T-cell (primary cell): ENCODE measurements at regions not wholly inside any gene's neighbourhood (a gene's known extent, or its start where the extent isn't known, plus 50 kb on each side); places are given as distances from the start of the nearest gene placed in this dataset.
"Not testable (repeated sequence)": the region's sequence is repeated elsewhere in the genome, so short reads cannot be mapped to it uniquely, and the experiment has no call there.

Experiments used
- ATAC-seq, 4 experiments: fragments of 200-7000 bp in 3 of 4; fragments of 150-1000 bp in 1 of 4; cut with Tn5 transposase; replicated peaks in 1 of 4; 1 replicate in 3 of 4; 2 replicates in 1 of 4; pipeline ENCODE4 v1.10.0; 2021; ENCODE audit warnings: moderate library complexity in 3 of 4, mild to moderate bottlenecking in 2 of 4, moderate number of reproducible peaks in 1 of 4
- CTCF ChIA-PET, 2 donors: fragments of 300-600 bp; sonication (Branson Sonifier 250); formaldehyde crosslinking; loops; one replicate each; lab custom pipeline; 2022; ENCODE audit warnings: antibody characterized with exemption in 2 of 2; lab: Charles Lee
- POLR2A ChIA-PET, 2 donors: fragments of 300-600 bp; sonication (Branson Sonifier 250); formaldehyde crosslinking; loops; one replicate each; lab custom pipeline; 2022; ENCODE audit warnings: antibody characterized with exemption in 2 of 2; lab: Charles Lee
- DNase-seq, 35 experiments: peaks; one replicate each; pipeline versions ENCODE4 v3.0.0 to v3.0.0-alpha.2; 2013 to 2023
- H3K27ac ChIP-seq: one replicate; pipeline ENCODE4 v1.5.1; 2013; ENCODE audit warnings: low read length
- H3K27me3 ChIP-seq, 2 experiments: replicated peaks in 1 of 2; 1 replicate in 1 of 2; 2 replicates in 1 of 2; pipeline versions ENCODE4 v1.6.1 to v1.7.0; 2013; ENCODE audit warnings: low read length in 1 of 2, mixed read lengths in 1 of 2; ENCODE audit not compliant: control insufficient read depth in 2 of 2, insufficient read depth in 2 of 2; ENCODE audit errors: extremely low read depth in 1 of 2
- H3K36me3 ChIP-seq, 2 donors: 1 replicate in 1 of 2; 2 replicates in 1 of 2; pipeline versions ENCODE4 v1.6.1 to v1.7.0; 2013; ENCODE audit warnings: low read length in 1 of 2; ENCODE audit not compliant: control insufficient read depth in 2 of 2, insufficient read depth in 1 of 2; ENCODE audit errors: extremely low read depth in 1 of 2
- H3K4me1 ChIP-seq, 2 experiments: 1 replicate in 1 of 2; 2 replicates in 1 of 2; pipeline versions ENCODE4 v1.6.1 to v1.7.0; 2013; ENCODE audit warnings: low read length in 2 of 2, mixed read lengths in 1 of 2; ENCODE audit not compliant: insufficient read depth in 2 of 2, control insufficient read depth in 1 of 2; ENCODE audit errors: extremely low read depth in 1 of 2
- H3K4me3 ChIP-seq, 2 donors: 1 replicate in 1 of 2; 2 replicates in 1 of 2; pipeline versions ENCODE4 v1.5.1 to v1.7.0; 2013; ENCODE audit warnings: mild to moderate bottlenecking in 2 of 2, low read length in 1 of 2, moderate library complexity in 1 of 2; ENCODE audit not compliant: control insufficient read depth in 1 of 2; ENCODE audit errors: extremely low read depth in 1 of 2
- H3K9me3 ChIP-seq: 2 replicates; pipeline ENCODE4 v1.7.0; 2013
- H3K27ac Mint-ChIP-seq, 2 donors: one replicate each; pipeline ENCODE4 v1.8.0; 2020 to 2021; ENCODE audit warnings: mild to moderate bottlenecking in 2 of 2, mixed read lengths in 2 of 2
- H3K27me3 Mint-ChIP-seq, 2 donors: one replicate each; pipeline ENCODE4 v1.8.0; 2021 to 2022; ENCODE audit warnings: mixed read lengths in 2 of 2
- H3K36me3 Mint-ChIP-seq: one replicate; pipeline ENCODE4 v1.8.0; 2021; ENCODE audit warnings: mixed read lengths
- H3K4me1 Mint-ChIP-seq, 3 donors: one replicate each; pipeline ENCODE4 v1.8.0; 2020 to 2022; ENCODE audit warnings: mixed read lengths in 3 of 3, mild to moderate bottlenecking in 1 of 3
- H3K4me3 Mint-ChIP-seq, 3 donors: one replicate each; pipeline ENCODE4 v1.8.0; 2020 to 2022; ENCODE audit warnings: mild to moderate bottlenecking in 3 of 3, mixed read lengths in 3 of 3, moderate library complexity in 3 of 3
- H3K9me3 Mint-ChIP-seq, 3 donors: one replicate each; pipeline ENCODE4 v1.8.0; 2020 to 2022; ENCODE audit warnings: mixed read lengths in 3 of 3
- WGBS: methylation state at CpG from one replicate; pipeline ENCODE4 v1.1.5; 2013; ENCODE audit warnings: missing lambda C conversion rate; ENCODE audit not compliant: insufficient coverage; 5-methylcytosine and 5-hydroxymethylcytosine counted together

DNA sequence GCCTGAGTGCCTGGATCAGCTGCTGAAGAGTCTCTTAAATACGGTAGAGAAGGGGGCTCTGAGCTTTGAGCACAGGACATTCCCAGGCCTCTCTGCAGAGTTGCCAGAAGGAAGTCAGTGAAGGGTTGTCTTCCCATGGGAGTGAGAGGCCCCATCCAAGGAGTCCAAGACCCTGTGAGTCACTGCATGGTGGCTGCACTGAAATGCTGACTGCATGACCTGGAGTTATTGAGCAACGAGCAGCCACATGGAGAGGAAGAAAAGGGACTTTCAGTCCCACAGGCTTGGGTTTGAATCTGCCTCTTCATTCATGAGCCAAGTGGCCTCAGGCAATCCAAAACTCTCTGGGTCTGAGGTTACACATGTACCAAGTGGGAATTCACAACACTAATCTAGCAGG is 69.6 kb upstream of the RASGRF1 start:
- Histone ChIP-seq H3K4me1 (no peaks in the 10 kb centered on the region), H3K4me3 (no peak overlapping the region), H3K9me3 (no peaks in the 10 kb centered on the region), H3K27ac (no peak overlapping the region), H3K27me3 (peaks cover 0 to 8% of the 10 kb centered on the region in 2 experiments), H3K36me3 (no peaks in the 10 kb centered on the region)
- Mint-ChIP-seq H3K36me3 (no peaks in the 10 kb centered on the region), H3K27me3 (peaks cover 16 to 19% of the 10 kb centered on the region in 2 donors), H3K4me3 (no peak overlapping the region), H3K9me3 (no peaks in the 10 kb centered on the region), H3K4me1 (no peaks in the 10 kb centered on the region), H3K27ac (no peak overlapping the region)
- ChIA-PET POLR2A (no interaction called here), CTCF (no interaction called here)
- DNase-seq: no peak
- ATAC-seq: no peak
- WGBS: 89% methylated on average over 1 of the region's 2 CpGs

DNA sequence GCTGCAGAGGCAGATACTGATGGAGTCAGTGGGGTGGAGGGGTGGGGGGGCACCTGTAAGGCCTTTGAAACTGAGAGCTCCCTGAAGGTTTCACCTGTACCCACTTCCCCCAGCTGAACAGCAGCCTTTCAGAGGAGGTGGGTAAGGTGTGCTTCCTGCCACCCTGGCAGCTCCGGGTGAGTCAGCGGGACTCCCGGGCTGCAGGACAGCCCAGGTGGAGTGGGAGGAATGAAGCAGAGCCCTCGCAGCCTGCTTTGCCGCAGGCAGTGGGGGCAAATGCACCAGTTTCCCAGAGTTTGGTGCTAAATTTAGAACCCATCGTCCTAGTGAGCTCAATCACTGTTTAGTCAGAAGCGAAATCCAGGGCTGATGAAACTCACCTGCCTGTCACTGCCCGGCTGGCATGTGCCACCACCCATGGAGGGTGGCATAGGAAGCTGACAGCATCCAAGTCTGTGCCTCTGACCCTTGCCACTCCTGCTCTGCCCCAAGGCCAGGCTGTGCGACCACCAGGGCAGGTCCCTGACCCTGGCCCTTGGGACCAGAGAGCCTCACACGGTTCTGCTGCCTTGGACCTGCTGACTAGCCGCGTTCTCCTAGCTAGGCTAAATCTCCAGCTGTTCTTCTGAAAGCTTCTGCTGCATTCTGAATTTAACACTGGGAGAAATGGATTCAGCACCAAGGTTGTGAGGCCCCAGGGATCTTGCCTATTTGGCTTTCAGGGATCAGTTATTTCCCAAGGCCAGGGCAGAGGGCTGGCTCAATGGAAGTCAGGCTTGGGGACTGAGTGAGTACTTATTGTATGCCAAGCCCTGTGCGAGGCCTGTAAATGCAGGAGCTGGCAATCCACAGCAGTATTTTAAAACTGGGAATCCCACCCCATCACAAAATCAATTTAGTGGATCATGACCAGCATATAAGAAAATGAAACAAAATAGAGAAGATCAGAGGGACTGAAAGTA is 67.3 kb upstream of the RASGRF1 start:
- ChIA-PET CTCF (interaction anchor here (0.6 to 0.9 kb wide), 2 partner anchors 26 to 521 kb away, joined by 3 to 4 read pairs; no protein-coding TSS in a partner anchor), POLR2A (no interaction called here)
- H3K27me3 ChIP-seq: peaks cover 0 to 5% of the 10 kb centered on the region in 2 experiments
- DNase-seq: no peak
- Mint-ChIP-seq H3K27me3 (peaks cover 1 to 8% of the 10 kb centered on the region in 2 donors), H3K4me3 (no peak overlapping the region), H3K27ac (no peak overlapping the region), H3K4me1 (no peaks in the 10 kb centered on the region), H3K36me3 (no peaks in the 10 kb centered on the region), H3K9me3 (no peaks in the 10 kb centered on the region)
- no peak overlapping the region for H3K4me3 ChIP-seq
- H3K4me1 ChIP-seq: no peaks in the 10 kb centered on the region
- no peaks in the 10 kb centered on the region for H3K36me3 ChIP-seq
- H3K27ac ChIP-seq: no peak overlapping the region
- H3K9me3 ChIP-seq: no peaks in the 10 kb centered on the region
- ATAC-seq: no peak
- WGBS: 69% methylated on average over 12 of the region's 13 CpGs

DNA sequence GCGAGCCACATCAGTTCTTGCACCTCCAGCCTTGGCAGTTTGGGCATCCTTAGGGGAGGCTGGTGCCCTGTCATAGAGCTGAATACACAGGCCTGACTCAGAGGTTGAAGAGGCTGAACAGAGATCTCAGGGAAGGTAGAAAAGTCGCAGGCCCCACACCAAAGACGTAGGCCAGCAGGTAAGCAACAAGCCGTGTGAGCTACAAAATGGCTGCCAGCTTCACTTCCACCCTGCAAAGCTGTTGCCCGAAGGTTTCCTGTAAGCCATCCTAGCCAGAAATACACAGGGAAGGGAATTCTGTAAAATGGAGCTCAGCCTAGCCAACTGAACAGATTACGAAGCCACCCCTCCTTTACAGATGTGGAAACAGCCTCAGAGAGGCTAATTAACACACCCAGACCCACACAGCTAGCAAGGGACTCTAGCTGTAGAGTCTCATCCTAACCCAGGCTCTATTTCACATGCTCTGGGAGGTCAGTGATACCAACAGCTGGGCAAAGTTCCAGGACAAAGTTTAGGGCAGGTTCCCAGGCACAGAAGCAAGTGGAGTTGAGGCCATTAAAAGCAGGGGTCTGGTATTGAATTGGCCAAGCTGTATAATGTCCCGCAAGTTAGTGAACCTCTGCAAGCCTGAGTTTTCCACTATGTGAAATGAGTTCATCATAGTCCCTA is 66.3 kb upstream of the RASGRF1 start:
- Mint-ChIP-seq H3K36me3 (no peaks in the 10 kb centered on the region), H3K4me3 (no peak overlapping the region), H3K27ac (no peak overlapping the region), H3K9me3 (no peaks in the 10 kb centered on the region), H3K4me1 (no peaks in the 10 kb centered on the region), H3K27me3 (peaks cover 7 to 13% of the 10 kb centered on the region in 2 donors)
- ATAC-seq (no peak), DNase-seq (no peak)
- H3K9me3 ChIP-seq: no peaks in the 10 kb centered on the region
- no peak overlapping the region for H3K4me3 ChIP-seq
- H3K4me1 ChIP-seq: no peaks in the 10 kb centered on the region
- CTCF ChIA-PET: interaction anchor here (0.6 to 0.9 kb wide), 2 partner anchors 27 to 520 kb away, joined by 3 to 4 read pairs; no protein-coding TSS in a partner anchor
- WGBS: 67% methylated on average over 5 of the region's 7 CpGs
- POLR2A ChIA-PET: no interaction called here
- H3K27me3 ChIP-seq: peaks cover 0 to 5% of the 10 kb centered on the region in 2 experiments
- no peaks in the 10 kb centered on the region for H3K36me3 ChIP-seq
- no peak overlapping the region for H3K27ac ChIP-seq

DNA sequence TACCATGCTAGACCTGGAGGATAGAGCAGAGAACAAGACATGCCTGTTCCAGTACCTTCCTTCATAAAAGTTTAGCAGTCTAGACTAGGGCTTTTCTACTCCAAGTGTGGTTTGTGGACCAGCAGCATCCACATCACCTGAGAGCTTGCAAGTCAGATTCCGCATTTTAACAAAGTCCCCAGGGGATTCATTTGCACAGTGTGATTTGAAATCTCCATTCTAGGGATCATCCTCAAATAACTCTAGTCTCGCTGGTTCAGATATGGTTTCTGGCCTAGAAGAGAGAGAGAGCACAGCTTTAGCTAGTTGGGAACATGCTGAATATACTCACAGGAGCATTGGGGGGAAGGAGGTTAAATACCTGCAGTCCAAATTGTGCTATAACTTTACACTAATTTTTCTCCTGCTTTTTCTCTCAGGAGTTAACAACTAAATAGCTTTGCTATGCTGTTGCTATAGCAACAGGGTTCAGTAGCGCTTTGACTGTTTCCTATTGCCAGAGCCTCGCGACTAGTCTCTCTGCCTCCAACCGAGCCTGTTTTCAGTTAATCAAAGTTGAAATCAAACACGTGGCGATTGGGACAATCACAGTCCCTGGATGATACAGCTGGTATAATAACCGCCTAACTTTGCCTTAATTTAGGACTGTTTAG is 64.0 kb upstream of the RASGRF1 start:
- H3K4me3 Mint-ChIP-seq: no peak overlapping the region
- H3K9me3 Mint-ChIP-seq: peaks cover 4 to 7% (median 5%) of the 10 kb centered on the region in 3 donors
- no peak overlapping the region for H3K27ac Mint-ChIP-seq
- Histone ChIP-seq H3K4me3 (no peak overlapping the region), H3K27ac (no peak overlapping the region), H3K36me3 (no peaks in the 10 kb centered on the region), H3K27me3 (peaks cover 0 to 2% of the 10 kb centered on the region in 2 experiments), H3K9me3 (no peaks in the 10 kb centered on the region), H3K4me1 (no peaks in the 10 kb centered on the region)
- CTCF ChIA-PET: no interaction called here
- no peaks in the 10 kb centered on the region for H3K36me3 Mint-ChIP-seq
- peaks cover 7 to 19% of the 10 kb centered on the region in 2 donors for H3K27me3 Mint-ChIP-seq
- 30% methylated on average over 5 of the region's 9 CpGs for WGBS
- POLR2A ChIA-PET: no interaction called here
- DNase-seq (no peak), ATAC-seq (no peak)
- no peaks in the 10 kb centered on the region for H3K4me1 Mint-ChIP-seq

DNA sequence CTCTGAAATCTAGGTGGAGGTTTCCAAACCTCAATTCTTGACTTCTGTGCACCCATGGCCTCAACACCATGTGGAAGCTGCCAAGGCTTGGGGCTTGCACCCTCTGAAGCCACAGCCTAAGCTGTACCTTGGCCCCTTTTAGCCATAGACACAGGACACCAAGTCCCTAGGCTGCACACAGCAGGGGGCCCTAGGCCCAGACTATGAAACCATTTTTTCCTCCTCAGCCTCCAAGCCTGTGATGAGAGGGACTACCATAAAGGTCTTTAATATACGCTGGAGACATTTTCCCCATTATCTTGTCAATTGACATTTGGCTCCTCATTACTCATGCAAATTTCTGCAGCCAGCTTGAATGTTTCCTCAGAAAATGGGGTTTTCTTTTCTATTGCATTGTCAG is 53.7 kb upstream of the RASGRF1 start:
- H3K4me3 Mint-ChIP-seq, H3K36me3 Mint-ChIP-seq, H3K36me3 ChIP-seq, H3K4me3 ChIP-seq, H3K9me3 ChIP-seq, H3K4me1 ChIP-seq, H3K27ac Mint-ChIP-seq, H3K4me1 Mint-ChIP-seq, DNase-seq, H3K27ac ChIP-seq, ATAC-seq, H3K27me3 ChIP-seq, POLR2A ChIA-PET: not testable (repeated sequence)
- no CpG with 5 or more reads among the region's 1 CpG for WGBS
- Mint-ChIP-seq H3K9me3 (peaks cover 15 to 42% (median 38%) of the 10 kb centered on the region in 3 donors), H3K27me3 (peaks cover 24 to 33% of the 10 kb centered on the region in 2 donors)
- CTCF ChIA-PET: interaction anchor here in 1 of 2 donors (0.7 kb wide), 1 partner anchor 31 kb away, joined by 3 read pairs; no protein-coding TSS in a partner anchor

DNA sequence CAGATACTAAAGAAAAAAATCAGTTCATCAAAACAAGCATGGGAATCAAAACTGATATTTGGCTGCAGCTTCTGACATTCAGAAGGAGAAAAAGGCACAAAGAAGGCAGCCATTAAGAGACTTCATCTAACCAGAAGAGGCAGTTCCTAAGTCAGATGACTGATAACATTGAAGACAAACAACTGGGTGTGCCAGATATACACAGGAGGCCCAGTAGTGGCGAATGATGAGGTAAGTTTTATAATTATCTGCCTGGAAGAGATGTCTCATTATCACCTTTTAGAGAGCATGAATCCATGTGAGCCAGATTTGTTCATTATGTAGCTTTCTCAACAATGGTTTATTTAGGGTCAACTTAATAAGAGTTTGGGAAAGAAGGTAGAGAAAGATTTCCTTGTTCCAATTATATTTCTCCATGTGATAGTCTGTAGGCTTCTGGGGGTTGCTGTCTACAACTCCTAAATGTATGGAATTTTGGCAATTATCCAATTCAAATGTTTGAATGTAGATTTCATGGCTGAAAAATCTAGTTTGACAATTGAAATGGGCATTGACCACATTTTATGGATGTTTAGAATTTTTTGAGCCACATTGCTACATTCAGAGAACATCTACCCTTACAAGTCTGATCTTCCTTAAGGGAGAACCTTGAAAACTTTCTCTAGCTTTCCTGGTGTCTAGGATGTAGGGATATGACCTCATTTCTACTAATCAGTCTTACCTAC is 50.4 kb upstream of the RASGRF1 start:
- ChIA-PET POLR2A (no interaction called here), CTCF (no interaction called here)
- Histone ChIP-seq H3K9me3 (no peaks in the 10 kb centered on the region), H3K27me3 (peaks cover 0 to 11% of the 10 kb centered on the region in 2 experiments), H3K36me3 (no peaks in the 10 kb centered on the region), H3K4me3 (no peak overlapping the region), H3K27ac (no peak overlapping the region), H3K4me1 (no peaks in the 10 kb centered on the region)
- Mint-ChIP-seq H3K4me3 (no peak overlapping the region), H3K27me3 (peaks cover 18 to 29% of the 10 kb centered on the region in 2 donors), H3K27ac (no peak overlapping the region), H3K9me3 (peaks cover 10 to 26% (median 25%) of the 10 kb centered on the region in 3 donors), H3K36me3 (no peaks in the 10 kb centered on the region), H3K4me1 (no peaks in the 10 kb centered on the region)
- no CpG with 5 or more reads among the region's 1 CpG for WGBS
- DNase-seq (no peak), ATAC-seq (no peak)
